SJSA1 (cell line): ENCODE measurements at regions not wholly inside any gene's neighbourhood (a gene's known extent, or its start where the extent isn't known, plus 50 kb on each side); places are given as distances from the start of the nearest gene placed in this dataset.

Source experiments
- DNase-seq, 2 experiments: peaks; one replicate each; pipeline ENCODE4 v3.0.0-alpha.2; 2015 to 2020; ENCODE audit warnings: low spot score in 2 of 2, low read depth in 1 of 2
- H3K27ac ChIP-seq: fragments of 250-450 bp; sonication (Bioruptor Pico); 2 replicates; pipeline ENCODE4 v1.5.1; 2020; ENCODE audit warnings: mild to moderate bottlenecking, moderate library complexity
- H3K27me3 ChIP-seq: fragments of 250-450 bp; sonication (Bioruptor Pico); replicated peaks from 2 replicates; pipeline ENCODE4 v1.5.1; 2020; ENCODE audit warnings: mild to moderate bottlenecking, moderate library complexity
- H3K36me3 ChIP-seq: fragments of 250-450 bp; sonication (Bioruptor Pico); 2 replicates; pipeline ENCODE4 v1.5.1; 2020; ENCODE audit warnings: mild to moderate bottlenecking
- H3K4me1 ChIP-seq: fragments of 250-450 bp; sonication (Bioruptor Pico); replicated peaks from 2 replicates; pipeline ENCODE4 v1.6.1; 2021; ENCODE audit warnings: mild to moderate bottlenecking
- H3K4me3 ChIP-seq: fragments of 250-450 bp; sonication (Bioruptor Pico); 2 replicates; pipeline ENCODE4 v1.5.1; 2020; ENCODE audit warnings: mild to moderate bottlenecking
- H3K9me3 ChIP-seq: fragments of 250-450 bp; sonication (Bioruptor Pico); replicated peaks from 2 replicates; pipeline ENCODE4 v1.5.1; 2020; ENCODE audit warnings: mild to moderate bottlenecking

GRCh38 chr4:65799513-65799912, 129.2 kb upstream of the EPHA5 start:
- no peak overlapping the region for H3K27ac ChIP-seq
- DNase-seq, result no peak

DNA sequence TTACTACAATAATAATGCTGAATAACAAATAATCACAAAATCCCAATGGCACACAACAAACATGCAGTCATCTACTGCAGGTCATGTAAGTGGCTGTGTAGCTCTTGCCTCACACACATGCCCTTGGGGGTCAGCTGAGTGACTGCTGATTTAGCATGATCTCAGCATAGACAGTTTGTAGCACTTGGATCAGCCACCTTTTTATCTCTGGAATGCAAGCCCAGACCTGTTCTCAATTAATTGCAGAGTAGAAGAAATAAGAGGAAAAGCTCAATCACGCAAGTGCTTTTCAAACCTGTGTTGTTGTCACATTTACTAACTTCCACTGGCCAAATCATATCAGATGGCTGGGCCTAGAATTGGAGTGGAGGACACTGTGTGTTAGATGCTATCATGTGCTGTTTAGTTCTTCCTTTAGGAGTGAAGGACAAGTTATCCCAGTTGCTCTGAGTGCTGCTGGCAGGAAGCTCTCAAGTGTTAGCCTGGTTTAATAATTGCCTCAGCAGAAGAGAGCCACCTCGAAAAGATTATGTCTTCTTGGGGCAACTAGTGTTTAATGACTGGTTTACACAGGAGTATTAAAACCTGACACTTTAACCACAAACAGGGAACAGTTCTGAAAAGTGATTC, 128.3 kb upstream of the EPHA5 start:
- no peak overlapping the region for H3K27ac ChIP-seq
- H3K27me3 ChIP-seq, result no peaks in the 10 kb centered on the region
- H3K4me3 ChIP-seq, result no peak overlapping the region
- no peaks in the 10 kb centered on the region for H3K4me1 ChIP-seq
- no peaks in the 10 kb centered on the region for H3K36me3 ChIP-seq
- no peak for DNase-seq
- H3K9me3 ChIP-seq, result no peaks in the 10 kb centered on the region

More at GRCh38 chr4:65799513-65799912, 129.2 kb upstream of the EPHA5 start:
- Histone ChIP-seq H3K4me3 (no peak overlapping the region), H3K4me1 (no peaks in the 10 kb centered on the region), H3K9me3 (no peaks in the 10 kb centered on the region), H3K27me3 (no peaks in the 10 kb centered on the region), H3K36me3 (no peaks in the 10 kb centered on the region)

GRCh38 chr4:65791812-65792308, 121.6 kb upstream of the EPHA5 start:
- Histone ChIP-seq H3K9me3 (no peaks in the 10 kb centered on the region), H3K27ac (no peak overlapping the region), H3K4me3 (no peak overlapping the region), H3K4me1 (no peaks in the 10 kb centered on the region), H3K27me3 (no peaks in the 10 kb centered on the region), H3K36me3 (no peaks in the 10 kb centered on the region)
- DNase-seq, result peak in 1 of 2 experiments; percentile 34

DNA sequence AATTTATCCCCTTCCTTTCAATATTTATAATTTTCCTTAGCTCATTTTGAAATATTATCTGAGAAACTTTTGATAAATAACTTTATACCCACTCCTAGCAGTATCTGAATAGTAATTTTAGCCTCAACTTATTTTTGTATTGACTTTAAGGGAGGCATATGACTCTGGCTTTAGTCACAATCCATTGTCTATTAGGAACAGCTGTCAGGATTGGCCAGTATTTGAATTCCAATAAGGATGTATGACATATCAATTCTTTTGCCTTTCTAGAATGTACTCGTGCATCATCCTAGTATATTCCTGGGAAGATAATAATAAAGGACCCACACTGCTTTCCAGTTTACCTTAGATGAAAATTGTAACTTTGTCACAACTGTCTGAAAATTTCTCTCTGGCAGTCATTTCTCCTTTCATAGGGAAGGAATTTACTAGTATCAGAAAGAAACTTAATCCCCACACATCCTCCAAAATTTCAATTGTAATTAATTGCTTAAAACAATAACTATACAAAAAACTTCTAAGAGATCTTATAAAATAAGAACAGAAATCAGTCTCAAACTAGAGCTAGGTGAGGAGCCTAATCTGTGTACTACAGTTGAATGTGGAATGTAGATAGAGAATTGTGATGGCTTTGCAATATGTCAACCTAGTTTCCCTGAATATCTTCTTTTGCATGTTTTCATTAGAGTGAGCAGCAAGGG, 121.0 kb upstream of the EPHA5 start:
- Histone ChIP-seq H3K27me3 (no peaks in the 10 kb centered on the region), H3K4me1 (no peaks in the 10 kb centered on the region), H3K4me3 (no peak overlapping the region), H3K36me3 (no peaks in the 10 kb centered on the region), H3K27ac (no peak overlapping the region), H3K9me3 (no peaks in the 10 kb centered on the region)
- DNase-seq, result peak in 1 of 2 experiments; percentile 1

DNA sequence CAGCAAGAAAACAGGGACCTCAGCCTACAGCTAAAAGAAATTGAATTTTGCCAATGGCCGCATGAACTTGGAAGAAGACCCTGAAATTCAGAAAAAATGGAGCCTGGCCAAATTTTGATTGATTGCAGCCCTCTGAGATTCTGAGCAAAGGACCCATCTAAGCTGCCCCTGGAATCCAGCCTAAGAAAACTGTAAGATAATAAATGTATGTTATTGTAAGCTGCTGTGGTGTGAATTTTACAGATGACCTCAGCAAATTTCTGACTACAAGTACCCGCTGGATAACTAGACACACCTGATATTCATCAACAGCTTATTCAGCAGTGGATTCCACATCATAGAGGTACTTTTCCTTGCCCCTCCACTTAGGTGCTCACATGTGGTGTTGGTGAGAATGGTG, 119.5 kb upstream of the EPHA5 start:
- Histone ChIP-seq H3K4me1 (no peaks in the 10 kb centered on the region), H3K9me3 (no peaks in the 10 kb centered on the region), H3K4me3 (no peak overlapping the region), H3K36me3 (no peaks in the 10 kb centered on the region), H3K27me3 (no peaks in the 10 kb centered on the region), H3K27ac (no peak overlapping the region)
- DNase-seq, result no peak

GRCh38 chr4:65789341-65789740, 119.1 kb upstream of the EPHA5 start:
- no peak overlapping the region for H3K27ac ChIP-seq
- H3K9me3 ChIP-seq, result no peaks in the 10 kb centered on the region
- DNase-seq, result no peak

DNA sequence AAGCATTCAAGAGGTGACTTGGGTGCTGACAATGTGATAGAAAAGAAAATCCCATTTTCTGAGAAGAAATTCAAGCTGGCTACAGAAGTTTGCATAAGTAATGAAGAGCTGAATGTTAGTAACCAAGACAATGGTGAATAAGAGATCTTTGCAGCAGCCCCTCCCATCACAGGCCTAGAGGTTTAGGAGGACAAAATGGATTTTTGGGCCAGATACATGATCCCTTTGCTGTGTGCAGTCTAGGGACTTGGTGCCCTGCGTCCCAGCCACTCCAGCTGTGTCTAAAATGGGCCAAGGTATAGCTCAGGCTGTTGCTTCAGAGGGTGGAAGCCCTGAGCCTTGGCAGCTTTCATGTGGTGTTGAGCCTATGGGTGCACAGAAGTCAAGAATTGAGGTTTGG, 107.0 kb upstream of the EPHA5 start:
- DNase-seq, result no peak
- 0 out of 2 replicates have a peak, but pooled peaks cover 3% of the 10 kb centered on the region for H3K9me3 ChIP-seq
- no peaks in the 10 kb centered on the region for H3K36me3 ChIP-seq
- H3K27me3 ChIP-seq, result no peaks in the 10 kb centered on the region; the same call in 1 of the 2 replicates
- no peaks in the 10 kb centered on the region for H3K4me1 ChIP-seq
- no peak overlapping the region for H3K4me3 ChIP-seq
- no peak overlapping the region for H3K27ac ChIP-seq

More at GRCh38 chr4:65789341-65789740, 119.1 kb upstream of the EPHA5 start:
- Histone ChIP-seq H3K36me3 (no peaks in the 10 kb centered on the region), H3K4me1 (no peaks in the 10 kb centered on the region), H3K27me3 (no peaks in the 10 kb centered on the region), H3K4me3 (no peak overlapping the region)

DNA sequence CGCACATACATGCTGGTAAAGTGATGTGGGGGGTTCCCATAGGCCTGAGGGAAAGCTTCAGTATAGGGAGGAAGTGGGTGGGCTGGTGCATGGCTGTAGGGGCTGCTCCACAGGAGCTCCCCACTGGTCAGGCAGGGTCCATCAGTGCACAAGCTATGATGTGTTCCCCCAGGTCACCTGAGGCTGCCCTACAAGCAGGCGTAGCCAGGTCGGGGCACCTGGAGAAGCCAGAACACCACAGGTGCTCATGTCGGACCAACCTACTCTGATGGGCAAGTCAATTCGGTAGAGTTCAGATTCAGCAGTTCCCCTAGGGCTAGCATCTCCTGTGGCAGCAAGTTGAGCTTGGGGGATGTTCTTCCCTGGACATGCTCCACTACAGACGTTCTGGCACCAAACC, 103.3 kb upstream of the EPHA5 start:
- no peaks in the 10 kb centered on the region for H3K36me3 ChIP-seq
- no peaks in the 10 kb centered on the region for H3K4me1 ChIP-seq
- DNase-seq, result no peak
- H3K27ac ChIP-seq, result no peak overlapping the region
- no peaks in the 10 kb centered on the region; the same call in 1 of the 2 replicates for H3K27me3 ChIP-seq
- no peak overlapping the region for H3K4me3 ChIP-seq
- H3K9me3 ChIP-seq, result 0 out of 2 replicates have a peak, but pooled peaks cover 3% of the 10 kb centered on the region

- Histone ChIP-seq H3K27ac (no peak overlapping the region), H3K4me1 (no peaks in the 10 kb centered on the region), H3K27me3 (no peaks in the 10 kb centered on the region), H3K36me3 (no peaks in the 10 kb centered on the region), H3K9me3 (no peaks in the 10 kb centered on the region), H3K4me3 (no peak overlapping the region)
- DNase-seq, result peak in 1 of 2 experiments; percentile 1
Measured at GRCh38 chr4:65747386-65747785, 77.1 kb upstream of the EPHA5 start.

DNA sequence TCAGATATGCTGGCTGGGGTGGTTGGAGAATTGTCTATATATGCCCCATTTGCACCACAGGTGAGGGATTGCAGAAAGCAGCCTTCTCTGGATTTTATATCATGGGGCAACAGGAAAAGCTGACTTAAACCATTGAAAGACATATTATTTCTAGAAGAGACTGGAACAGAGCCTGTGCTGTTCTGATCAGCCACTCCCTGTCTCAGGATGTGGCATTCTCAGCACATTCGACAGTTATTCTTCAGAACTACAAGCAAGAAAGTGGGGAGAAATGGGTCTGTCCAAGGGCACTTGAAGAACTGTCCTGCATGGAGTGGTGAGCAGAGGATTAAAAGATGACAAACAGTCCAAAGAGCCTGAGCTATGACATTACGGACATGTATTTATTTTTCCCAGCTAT, 67.8 kb upstream of the EPHA5 start:
- no peaks in the 10 kb centered on the region for H3K27me3 ChIP-seq
- no peaks in the 10 kb centered on the region for H3K4me1 ChIP-seq
- H3K36me3 ChIP-seq, result no peaks in the 10 kb centered on the region
- no peak overlapping the region for H3K4me3 ChIP-seq
- no peak overlapping the region for H3K27ac ChIP-seq
- no peaks in the 10 kb centered on the region for H3K9me3 ChIP-seq
- DNase-seq, result no peak

GRCh38 chr4:65737672-65738071, 67.4 kb upstream of the EPHA5 start:
- DNase-seq, result no peak
- no peaks in the 10 kb centered on the region for H3K9me3 ChIP-seq
- no peaks in the 10 kb centered on the region for H3K36me3 ChIP-seq
- no peak overlapping the region for H3K27ac ChIP-seq
- H3K4me1 ChIP-seq, result no peaks in the 10 kb centered on the region
- no peak overlapping the region for H3K4me3 ChIP-seq
- H3K27me3 ChIP-seq, result no peaks in the 10 kb centered on the region

DNA sequence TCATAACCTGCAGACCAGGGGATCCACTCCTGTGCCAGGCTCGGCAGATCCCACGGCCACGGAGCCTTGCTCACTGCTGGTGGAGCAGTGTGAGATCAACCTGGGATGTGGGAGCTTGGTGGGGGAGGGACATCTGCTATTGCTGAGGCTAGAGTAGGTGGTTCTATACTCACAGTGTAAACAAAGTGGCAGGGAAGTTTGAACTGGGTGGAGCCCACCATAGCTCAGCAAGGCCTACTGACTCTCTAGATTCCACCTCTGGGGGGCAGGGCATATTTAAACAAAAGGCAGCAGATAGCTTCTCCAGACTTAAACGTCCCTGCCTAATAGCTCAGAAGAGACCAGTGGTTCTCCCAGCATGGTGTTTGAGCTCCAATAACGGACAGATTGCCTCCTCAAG, 54.7 kb upstream of the EPHA5 start:
- Histone ChIP-seq H3K27me3 (no peaks in the 10 kb centered on the region), H3K36me3 (no peaks in the 10 kb centered on the region), H3K4me3 (no peak overlapping the region), H3K4me1 (no peaks in the 10 kb centered on the region), H3K9me3 (no peaks in the 10 kb centered on the region), H3K27ac (no peak overlapping the region)
- DNase-seq, result no peak
